HG02642 (cell line): ENCODE measurements at regions not wholly inside any gene's neighbourhood (a gene's known extent, or its start where the extent isn't known, plus 50 kb on each side); places are given as distances from the start of the nearest gene placed in this dataset.

Experiments used
- ATAC-seq: cut with Tn5 transposase; IDR thresholded peaks from one replicate; pipeline ENCODE4 v1.9.1; 2021; ENCODE audit warnings: mild to moderate bottlenecking; ENCODE audit not compliant: unreplicated experiment, poor library complexity

DNA sequence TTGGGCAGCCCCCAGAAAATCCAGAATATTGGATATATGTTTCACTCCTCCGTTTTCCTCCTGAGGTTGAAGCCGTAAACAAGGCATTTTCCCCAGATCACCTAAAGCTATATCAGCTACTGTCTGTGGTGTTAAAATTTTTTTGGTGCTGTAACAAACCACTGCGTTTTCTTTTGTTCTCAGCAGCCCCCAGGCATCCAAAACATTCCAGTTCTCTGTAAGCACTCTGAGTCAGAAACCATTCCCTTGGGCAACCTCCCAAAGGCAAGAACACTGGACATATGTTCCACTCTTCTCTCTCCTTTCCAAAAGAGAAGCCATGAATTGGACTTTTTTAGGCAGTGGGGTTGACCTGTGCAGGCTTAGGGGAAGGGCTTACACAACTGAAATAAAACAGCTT, 310.9 kb downstream of the MID1IP1 start:
- no peak for ATAC-seq

DNA sequence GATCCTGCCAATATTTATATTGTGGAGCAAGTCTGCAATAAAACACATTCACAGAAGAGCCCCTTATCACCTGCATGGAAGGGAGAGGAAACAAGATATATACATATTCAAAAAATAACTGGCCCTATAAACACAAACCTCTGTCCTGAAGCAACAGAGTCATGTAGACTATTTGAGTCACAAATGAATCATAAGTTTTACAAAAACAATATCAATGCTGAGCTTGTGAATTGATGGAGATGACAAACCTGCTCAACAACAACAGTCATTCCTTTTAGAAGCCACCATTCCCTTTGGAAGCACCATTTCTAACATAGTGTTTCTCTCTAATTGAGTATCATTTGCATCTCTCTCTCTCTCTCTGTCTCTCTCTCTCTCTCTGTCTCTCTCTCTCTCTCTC, 313.9 kb downstream of the MID1IP1 start:
- ATAC-seq = no peak

DNA sequence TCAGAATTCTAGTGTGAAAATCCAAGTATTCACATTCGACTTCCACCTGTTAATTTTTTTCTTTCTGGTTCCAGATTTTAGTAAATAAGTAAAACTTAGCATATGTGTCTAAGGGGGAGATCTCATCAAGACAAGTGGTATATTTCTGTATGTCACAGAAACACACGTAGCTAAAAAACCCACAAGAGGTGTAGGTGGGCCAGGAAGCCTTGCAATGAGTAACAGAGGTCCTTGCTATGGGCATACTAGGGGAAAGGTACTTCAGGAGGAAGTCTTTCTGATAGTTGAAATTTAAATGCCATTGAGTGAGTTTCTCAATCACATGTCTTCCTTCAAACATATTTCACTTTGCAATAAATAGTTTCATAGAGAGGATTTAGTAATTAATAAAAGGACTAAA, 315.8 kb downstream of the MID1IP1 start:
- no peak for ATAC-seq

DNA sequence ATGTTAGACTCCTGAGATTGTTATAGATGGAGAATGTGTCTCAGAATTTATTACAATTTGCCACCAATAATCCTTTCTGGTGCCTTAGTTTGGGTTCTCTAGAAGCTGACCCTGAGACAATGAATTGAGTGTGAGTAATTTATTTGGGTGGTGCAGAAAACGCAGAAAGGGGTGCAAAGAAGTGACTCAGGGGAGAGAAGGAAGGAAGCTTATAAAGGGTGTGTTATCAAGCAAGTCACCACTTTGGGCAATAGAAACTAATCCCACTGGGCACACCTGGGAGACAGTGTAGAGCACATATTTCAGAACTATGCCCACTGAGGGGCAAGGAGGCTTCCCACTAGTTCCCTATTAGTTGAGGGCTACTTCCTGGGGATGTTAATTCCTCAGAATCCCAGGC, 320.6 kb downstream of the MID1IP1 start:
- no peak for ATAC-seq

DNA sequence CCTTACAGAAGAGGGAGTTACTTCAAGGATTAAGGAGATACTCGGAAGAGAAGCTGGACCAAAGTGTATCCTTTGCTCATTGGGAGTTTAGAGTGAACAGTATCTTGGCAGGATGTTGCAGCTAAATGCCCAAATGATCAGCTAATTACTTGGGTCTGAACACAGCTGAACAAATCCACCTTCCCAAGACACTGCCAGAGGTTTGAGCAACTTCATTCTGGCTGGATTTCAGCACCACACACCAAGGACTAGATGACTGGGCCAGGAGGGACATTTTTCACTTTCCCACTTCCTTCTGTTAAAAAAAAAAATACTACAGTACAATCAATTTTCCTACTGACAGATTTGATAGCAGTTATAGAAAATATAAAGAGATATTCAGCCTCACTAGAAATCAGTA, 324.6 kb downstream of the MID1IP1 start:
- ATAC-seq = no peak

DNA sequence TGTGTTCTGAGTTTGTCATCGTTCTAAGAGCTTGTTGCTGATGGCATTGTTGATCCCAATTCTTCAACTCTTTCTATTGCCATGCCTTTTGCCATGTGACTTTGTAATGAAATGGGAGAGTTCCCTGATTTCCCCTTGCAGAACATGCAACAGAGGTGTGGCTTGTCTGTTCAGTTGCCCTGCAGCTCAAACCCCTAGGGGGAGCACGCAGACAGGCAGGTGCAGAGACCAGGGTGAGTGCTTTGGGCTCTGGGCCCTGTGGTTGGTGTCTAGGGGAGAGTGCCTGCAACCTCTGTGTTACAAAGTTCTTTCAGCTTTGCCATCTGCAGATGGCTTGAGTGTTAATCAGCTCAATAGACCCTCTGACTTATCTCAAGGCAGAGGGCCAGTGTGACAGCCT, 332.7 kb downstream of the MID1IP1 start:
- ATAC-seq = no peak

DNA sequence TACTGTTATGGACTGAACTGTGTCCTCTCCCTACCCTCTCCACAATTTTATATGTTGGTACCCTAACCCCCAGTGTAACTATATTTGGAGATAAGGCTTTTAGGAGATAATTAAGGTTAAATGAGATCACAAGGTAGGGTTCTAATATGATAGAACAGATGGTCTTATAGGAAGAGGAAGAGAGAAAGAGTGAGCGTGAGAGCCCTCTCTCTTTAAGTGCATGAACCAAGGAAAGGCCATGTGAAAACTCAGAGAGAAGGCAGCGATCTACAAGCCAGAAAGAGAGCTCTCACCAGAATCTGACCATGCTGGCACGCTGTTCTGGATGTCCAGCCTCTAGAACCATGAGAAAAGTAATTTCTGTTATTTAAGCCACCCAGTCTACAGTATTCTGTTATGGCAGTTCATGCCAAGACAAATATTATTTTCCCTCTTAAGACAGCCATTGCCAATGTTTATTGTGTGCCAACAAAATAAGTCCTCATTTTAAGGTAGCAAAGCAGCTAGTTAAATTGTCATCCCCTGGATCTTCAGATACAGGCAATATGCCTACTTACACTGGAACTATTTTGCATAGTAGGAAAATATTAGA, 336.2 kb downstream of the MID1IP1 start:
- no peak for ATAC-seq

DNA sequence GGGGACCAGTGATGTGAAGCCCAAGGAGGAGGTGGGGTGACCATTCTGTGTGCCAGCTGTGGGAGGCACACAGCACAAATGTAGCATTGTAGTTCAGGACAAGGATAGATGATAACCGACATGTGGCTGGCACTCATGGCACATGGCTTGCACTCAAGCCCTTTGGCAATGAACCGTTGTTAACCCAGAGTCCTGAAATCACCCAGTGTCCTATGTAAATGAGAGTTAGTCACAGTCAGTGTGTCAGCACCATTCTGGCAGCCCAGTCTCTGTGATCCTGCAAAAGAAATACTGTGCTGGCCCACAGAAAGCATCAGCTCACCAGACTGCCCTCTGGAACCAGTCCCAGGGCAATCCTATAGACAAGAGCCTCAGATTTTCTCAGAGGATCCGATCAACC, 339.3 kb downstream of the MID1IP1 start:
- ATAC-seq = no peak

DNA sequence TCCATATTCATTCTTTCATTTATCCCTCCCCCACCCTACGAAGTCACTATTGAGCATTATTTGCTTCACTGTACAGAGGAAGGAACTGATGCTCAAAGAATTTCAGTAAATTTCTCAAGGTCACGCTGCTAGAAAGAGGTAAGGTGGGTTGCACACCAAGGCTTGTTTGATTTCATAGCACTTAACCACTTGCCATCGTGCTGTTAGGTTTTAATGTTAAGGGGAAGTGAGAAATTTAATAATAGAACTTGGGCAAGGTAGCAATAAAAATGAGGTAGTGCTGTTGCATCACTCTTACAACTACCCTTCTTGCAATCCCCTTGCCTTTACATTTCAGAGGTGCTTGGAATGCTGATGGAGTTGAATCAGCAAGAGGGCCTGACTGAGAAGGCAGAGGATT, 343.1 kb downstream of the MID1IP1 start:
- ATAC-seq = peak; percentile 48

DNA sequence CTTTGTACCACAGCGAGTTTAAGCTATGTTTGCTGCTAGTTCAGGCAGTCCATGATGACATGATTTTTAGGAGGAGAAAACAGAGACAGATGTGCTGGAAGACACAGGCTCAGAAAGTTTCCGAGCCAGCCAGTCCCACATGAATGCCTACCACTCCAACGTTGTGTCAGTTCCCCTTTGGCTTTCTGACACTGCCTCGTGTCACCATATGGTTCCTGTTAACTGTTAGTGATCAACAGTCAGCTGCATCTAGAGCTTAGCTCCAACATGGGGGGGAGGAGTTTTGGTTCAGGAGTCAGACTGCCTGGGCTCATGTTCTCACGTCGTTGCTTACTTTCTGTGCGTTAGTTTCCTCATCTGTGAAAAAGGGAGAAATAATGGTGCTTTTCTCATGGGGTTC, 343.7 kb downstream of the MID1IP1 start:
- ATAC-seq = no peak

DNA sequence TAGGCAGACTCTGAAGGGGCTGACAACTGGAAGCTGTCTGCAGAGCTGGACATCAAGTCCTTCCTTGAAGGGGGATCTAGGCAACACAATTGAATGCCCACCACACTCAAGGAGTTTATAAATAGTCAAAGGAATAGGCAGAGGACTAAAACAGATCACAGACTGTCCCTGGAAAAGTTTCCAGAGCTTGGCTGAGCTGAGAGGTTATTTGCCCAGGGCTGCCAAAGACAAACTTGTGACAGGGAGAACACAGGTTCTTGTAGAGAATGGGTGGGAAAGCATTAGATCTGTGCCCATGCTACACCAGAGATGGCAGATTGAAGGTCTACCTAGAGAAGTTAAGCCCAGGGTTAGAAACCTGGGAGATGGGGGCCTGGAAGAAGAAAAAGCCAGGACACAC, 344.6 kb downstream of the MID1IP1 start:
- no peak for ATAC-seq

DNA sequence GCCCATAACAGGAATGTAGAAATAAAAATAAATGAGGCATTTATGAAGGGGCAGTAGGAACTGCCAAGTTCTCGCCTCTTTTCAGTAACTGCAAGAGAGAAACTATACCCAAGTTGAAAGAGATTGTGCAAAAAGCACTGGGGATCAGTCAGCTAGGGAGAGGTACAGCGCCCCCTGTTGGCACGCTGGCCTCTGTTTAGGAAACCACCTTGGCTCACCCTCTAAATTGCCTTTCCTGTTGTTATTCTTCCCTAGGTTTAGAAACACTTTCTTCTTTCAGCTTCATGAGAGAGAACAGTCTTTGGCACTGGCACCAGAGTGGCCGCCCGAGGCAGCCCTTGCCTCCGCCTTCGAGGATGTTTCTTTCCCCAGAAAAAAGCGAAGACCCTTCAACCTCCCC, 348.5 kb downstream of the MID1IP1 start:
- no peak for ATAC-seq

DNA sequence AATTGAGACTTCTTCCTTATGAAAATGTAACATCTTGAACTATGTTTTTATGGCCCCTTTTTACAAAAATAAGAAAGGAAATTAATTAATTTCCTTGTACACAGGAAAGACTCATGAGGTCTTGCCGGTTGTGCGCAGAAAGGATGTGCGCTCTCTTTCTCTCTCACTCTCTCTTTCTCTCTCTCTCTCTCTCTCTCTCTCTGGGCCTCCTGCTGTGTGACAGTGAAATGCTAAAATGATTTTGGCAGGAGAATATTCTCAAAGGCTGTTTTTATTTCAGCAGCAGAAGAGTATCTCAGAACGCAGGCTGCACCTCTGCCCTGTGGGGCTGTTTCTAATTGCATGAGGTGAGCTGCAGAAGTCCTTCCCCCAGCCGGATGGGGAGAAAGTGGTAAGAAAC, 349.0 kb downstream of the MID1IP1 start:
- no peak for ATAC-seq

DNA sequence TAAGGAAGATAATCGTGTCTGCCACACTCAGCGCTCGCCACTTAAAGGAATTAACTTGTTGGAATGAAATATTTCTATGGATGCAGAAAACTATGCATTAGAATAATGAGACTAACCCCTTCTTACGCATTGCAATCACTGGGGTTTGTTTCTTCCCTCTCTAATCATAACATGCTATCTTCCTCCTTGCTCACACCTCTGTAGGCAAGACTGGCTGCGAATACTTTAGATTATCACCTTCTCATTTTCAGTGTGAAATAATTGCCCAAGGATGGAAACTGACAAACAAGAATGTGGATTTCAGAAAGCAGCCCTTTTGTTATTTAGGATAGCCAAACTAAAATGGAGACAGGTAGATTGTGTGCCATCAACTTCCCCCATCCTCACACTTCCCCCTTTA, 349.4 kb downstream of the MID1IP1 start:
- ATAC-seq = no peak

DNA sequence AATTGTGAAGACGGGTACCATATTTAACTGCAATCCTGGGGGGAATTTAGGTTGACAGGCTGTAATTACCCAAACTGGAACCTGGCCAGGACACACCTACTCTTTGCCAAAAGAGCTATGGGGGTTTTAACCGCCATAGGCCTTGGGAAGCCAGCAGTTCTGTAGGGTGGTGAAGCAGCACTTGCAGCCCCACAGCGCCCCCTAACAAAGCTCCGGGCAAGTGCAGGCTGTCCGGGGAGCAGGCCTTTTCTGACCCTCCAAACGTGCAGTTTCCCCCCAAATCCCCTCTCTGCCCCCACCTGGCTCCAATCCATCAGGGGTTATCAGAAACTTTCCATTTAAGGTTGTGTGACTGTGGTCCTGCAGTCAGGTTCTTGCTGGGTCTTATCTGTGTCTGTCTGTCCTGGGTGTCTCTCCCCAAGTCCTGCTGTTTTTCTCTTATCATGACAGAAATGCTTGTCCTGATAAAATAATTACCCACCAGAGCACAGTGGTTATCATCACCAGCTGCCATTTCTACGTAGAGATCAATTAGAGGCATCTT, 350.9 kb downstream of the MID1IP1 start:
- no peak for ATAC-seq

DNA sequence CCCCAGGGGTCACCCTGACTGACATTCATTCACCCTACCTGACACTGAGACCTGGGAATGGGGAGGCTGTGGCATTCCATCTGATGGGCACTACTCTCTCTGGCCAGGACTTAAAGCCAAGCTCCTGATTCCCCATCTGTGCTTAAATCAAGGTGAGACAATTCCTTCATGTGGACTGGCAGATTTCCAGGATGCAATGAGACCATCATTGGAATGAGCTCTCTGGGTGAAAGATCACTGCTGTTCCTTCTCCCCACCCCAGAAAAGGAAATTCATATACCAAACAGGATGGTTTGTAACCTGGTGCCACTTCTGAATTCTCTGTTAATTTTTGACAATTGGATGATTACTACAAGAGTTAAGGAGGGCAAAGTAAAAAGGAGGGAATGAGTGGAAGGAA, 354.8 kb downstream of the MID1IP1 start:
- ATAC-seq = no peak

DNA sequence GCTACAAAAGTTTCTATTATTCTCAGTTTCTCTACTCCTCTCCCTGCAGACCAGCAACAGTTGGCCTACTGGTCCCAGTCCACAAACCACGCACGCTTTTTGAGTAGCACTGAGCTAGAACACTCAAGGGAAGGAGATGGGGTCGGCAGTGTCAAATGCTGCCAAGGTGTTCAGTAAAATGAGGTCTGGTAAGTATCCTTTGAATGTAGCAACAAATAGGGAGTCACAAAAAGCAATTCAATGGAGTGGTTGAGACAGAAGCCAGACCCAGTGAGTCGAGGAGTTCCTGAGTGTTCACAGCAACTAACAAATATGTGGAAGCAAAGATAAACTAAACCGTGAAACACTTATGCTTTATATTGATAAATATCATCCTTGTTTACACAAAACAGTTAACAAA, 355.7 kb downstream of the MID1IP1 start:
- no peak for ATAC-seq

DNA sequence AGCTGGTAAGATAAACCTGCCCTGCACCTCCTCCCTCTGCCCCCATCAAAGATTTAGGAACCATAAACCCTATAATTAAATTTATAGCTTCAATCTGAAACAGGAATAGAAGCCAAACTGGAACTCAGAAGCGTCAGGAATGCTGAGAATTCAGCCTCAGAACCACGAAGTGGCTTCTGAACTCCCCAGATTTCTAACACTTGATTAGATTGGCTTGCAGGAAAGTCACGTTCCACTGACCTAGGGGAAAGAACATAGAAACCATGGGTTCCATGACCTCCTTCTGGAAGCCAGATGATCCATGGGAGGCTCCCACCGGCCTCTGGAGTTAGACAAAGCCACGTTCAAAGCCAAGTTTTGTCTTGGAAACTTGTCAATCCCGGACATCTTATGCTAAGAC, 356.5 kb downstream of the MID1IP1 start:
- ATAC-seq = no peak

DNA sequence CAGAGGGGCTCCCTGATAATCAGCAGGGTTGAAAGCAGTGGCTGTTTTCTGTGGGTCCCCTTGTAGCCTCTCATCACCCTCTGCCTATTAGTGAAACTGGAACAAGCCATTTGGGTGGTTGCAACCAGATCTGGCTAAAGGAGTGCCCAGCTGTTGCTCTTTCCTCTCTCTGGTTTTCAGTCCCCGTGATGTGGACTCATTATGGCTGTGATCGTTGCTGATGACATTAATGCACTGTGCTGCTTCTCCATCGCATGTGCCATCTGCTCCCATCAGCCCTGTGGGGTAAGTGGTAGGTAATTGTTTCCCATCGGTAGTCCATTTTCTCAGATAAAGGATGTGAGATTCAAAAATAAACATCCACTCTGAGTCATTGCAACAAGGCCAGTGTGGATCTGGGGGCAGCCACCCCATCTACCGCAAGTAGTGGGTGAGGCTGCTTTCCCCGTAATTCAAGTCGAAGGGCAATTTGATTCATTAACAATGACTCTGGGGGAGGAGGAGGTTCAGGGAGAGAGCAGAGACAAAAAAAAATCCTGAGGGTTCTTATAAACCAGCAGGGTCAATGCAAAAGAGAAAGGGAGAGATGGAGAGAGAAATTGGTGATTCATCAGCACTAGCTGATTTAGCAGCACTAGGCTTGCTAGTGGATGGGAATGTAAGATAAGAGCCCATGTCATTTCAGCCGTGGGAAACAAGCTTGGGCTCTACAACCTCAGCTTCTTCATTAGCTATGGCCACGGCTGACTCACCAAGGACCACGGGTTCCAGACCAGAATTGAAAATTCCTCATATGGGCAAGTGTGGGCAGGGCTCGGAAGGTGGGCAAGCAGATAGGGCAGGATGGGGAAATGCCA, 357.8 kb downstream of the MID1IP1 start:
- ATAC-seq = peak; percentile 53

DNA sequence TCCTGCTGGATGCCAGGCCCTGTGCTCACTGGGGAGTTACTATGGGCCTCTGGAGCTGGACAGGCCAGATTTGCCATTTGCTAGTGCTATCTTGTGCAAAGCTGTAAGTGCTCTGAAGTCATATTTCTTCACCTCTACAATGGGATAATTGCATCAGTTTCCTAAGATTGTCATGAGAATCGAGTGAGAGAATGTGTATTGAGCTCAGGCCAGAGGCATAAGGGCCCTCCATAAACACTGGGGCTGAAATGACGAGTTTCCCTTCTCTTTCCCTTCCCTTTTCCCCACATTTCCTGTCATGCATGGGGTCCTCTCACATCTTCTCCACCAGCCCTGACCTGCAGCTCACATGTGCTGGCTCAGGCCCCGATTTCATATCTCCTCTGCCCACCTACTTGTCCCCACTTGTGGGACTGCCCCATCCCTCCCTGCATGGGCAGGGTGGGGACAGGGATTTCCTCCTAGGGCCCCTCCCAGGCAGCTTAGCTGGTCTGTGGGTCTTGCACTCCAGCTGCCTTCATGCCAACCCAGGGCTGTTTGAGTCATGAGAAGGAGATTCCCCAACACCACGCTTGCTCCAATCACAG, 358.8 kb downstream of the MID1IP1 start:
- ATAC-seq = no peak

DNA sequence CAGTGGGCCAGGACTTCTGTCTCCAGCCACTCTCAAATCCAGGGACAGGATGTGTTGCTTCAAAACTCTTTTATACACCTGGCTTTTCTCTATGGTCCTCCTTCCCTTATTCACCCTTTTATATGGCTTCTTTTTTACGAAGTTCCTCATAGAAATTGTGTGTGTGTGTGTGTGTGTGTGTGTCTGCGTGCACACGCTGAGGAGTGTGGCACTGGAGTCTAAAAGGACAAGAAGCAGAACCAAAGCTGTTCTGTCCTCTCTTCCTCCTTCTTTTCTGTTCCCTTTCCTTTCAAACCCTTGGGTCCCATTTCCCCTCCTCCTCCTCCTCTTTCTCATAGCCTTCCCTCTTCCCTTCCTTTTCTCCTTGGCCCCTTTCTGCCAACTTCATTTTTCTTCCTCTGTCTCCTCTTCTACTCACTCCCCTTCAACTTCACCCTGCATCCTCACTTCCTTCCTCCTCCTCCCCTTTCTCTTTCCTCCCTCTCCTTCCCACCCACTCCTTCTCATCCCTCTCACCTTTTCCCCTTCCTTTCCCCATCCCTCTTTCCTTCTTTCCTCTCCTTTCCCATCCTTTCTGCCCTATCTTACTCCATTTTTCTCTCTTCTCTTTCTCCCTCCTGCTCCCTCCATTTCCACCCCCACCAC, 360.5 kb downstream of the MID1IP1 start:
- no peak for ATAC-seq
